GM23338 (cell line): ENCODE measurements at regions not wholly inside any gene's neighbourhood (a gene's known extent, or its start where the extent isn't known, plus 50 kb on each side); places are given as distances from the start of the nearest gene placed in this dataset.

Experiments used
- CTCF ChIP-seq, 2 experiments: fragments of 200-600 bp in 1 of 2; sonication (generic) in 1 of 2; conservative IDR thresholded peaks; 2 replicates each; pipeline versions ENCODE4 v1.5.1 to v1.6.1; 2016 to 2017; ENCODE audit warnings: antibody characterized with exemption in 2 of 2, low read depth in 2 of 2, mild to moderate bottlenecking in 2 of 2, moderate library complexity in 1 of 2
- EZH2 ChIP-seq: fragments of 200-600 bp; sonication (generic); IDR thresholded peaks from one replicate; pipeline ENCODE4 v1.8.0; 2017; ENCODE audit warnings: antibody characterized with exemption, mild to moderate bottlenecking, low read depth; ENCODE audit not compliant: unreplicated experiment
- EZH2phosphoT487 ChIP-seq: fragments of 200-600 bp; sonication (generic); IDR thresholded peaks from one replicate; pipeline ENCODE4 v1.8.1; 2018; ENCODE audit warnings: antibody characterized with exemption; ENCODE audit not compliant: unreplicated experiment
- POLR2AphosphoS5 ChIP-seq: IDR thresholded peaks from 2 replicates; pipeline ENCODE4 v1.6.1; 2016; ENCODE audit warnings: antibody characterized with exemption, low read depth
- STAT1 ChIP-seq: IDR thresholded peaks from one replicate; pipeline ENCODE4 v1.6.1; 2016; ENCODE audit warnings: antibody characterized with exemption; ENCODE audit not compliant: unreplicated experiment

DNA sequence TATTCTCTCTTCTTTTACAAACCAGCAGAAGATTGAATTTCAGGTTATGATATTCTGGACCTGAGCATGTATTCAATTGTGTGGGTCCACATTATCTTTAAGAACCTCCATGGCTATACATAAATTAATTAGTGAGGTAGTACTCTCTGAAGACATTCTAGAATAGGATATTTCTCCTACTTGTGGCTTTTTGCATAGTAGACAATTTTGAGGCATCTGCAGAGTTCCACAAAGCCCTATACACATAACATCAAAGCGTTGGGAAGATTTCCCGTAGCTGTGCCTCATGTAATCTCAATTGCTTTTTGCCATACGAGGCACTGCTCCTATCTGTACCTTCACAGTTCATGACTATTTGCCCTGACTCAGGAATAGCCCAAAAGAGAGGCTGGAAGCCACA, 395.4 kb upstream of the RGS17 start:
- TF ChIP-seq EZH2phosphoT487 (no peak), CTCF (conservative IDR thresholded peaks at IDR 0.05; ENCODE audit: low read depth in 2 of 2) (no peak), POLR2AphosphoS5 (no peak), EZH2 (no peak), STAT1 (no peak)
